HEK293 (cell line): ENCODE measurements at regions not wholly inside any gene's neighbourhood (a gene's known extent, or its start where the extent isn't known, plus 50 kb on each side); places are given as distances from the start of the nearest gene placed in this dataset.

Experiments
- CTCF ChIA-PET: fragments of 350-600 bp; formaldehyde crosslinking; extraction: SDS; loops from one replicate; lab custom pipeline; 2021; ENCODE audit warnings: antibody characterized with exemption; lab: Yijun Ruan, JAX
- POLR2A ChIA-PET: fragments of 300-600 bp; formaldehyde crosslinking; extraction: SDS; loops from one replicate; lab custom pipeline; 2020; ENCODE audit warnings: antibody characterized with exemption, inconsistent platforms; lab: Yijun Ruan, JAX
- H3K27ac ChIP-seq: fragments of 200-500 bp; sonication (Bioruptor generic); 2 replicates; pipeline ENCODE4 v1.5.1; 2014; ENCODE audit warnings: low read depth, low read length, control low read depth, inconsistent platforms; ENCODE audit errors: extremely low read depth
- H3K36me3 ChIP-seq, 2 experiments: fragments of 200-500 bp in 1 of 2; sonication (Bioruptor generic) in 1 of 2; 1 replicate in 1 of 2; 2 replicates in 1 of 2; pipeline ENCODE4 v1.5.1; 2014 to 2017; ENCODE audit warnings: inconsistent platforms in 2 of 2, low read length in 2 of 2; ENCODE audit not compliant: control insufficient read depth in 2 of 2, insufficient read depth in 1 of 2
- H3K4me1 ChIP-seq: fragments of 200-500 bp; sonication (Bioruptor generic); 2 replicates; pipeline ENCODE4 v1.5.1; 2014; ENCODE audit warnings: mild to moderate bottlenecking, low read length, inconsistent platforms; ENCODE audit not compliant: control insufficient read depth, insufficient read depth
- H3K4me3 ChIP-seq: 2 replicates; pipeline ENCODE4 v1.5.1; 2011; ENCODE audit warnings: low read depth, mild to moderate bottlenecking, control low read depth, low read length, moderate library complexity
- H3K9me3 ChIP-seq: fragments of 200-500 bp; sonication (Bioruptor generic); 2 replicates; pipeline ENCODE4 v1.5.1; 2014; ENCODE audit warnings: low read depth, low read length, inconsistent platforms; ENCODE audit not compliant: control insufficient read depth, insufficient read depth
- BCL11A ChIP-seq: fragments of 450-650 bp; formaldehyde crosslinking; IDR thresholded peaks from 2 replicates; pipeline ENCODE4 v1.5.1; 2016; ENCODE audit warnings: low read depth, missing biosample characterization, missing genetic modification characterization
- CTCF ChIP-seq: fragments of 450-650 bp; formaldehyde crosslinking; IDR thresholded peaks from 2 replicates; pipeline ENCODE4 v1.5.1; 2016; ENCODE audit warnings: missing biosample characterization, missing genetic modification characterization
- HOXC10 ChIP-seq: sonication (generic); formaldehyde crosslinking; IDR thresholded peaks from 2 replicates; pipeline ENCODE4 v1.8.1; 2023; ENCODE audit warnings: mild to moderate bottlenecking, missing genetic modification reagents
- KLF9 ChIP-seq: fragments of 450-650 bp; formaldehyde crosslinking; IDR thresholded peaks from 2 replicates; pipeline ENCODE4 v1.5.1; 2016; ENCODE audit warnings: missing biosample characterization, missing genetic modification characterization, low read depth
- SCRT1 ChIP-seq: fragments of 450-650 bp; formaldehyde crosslinking; IDR thresholded peaks from 2 replicates; pipeline ENCODE4 v1.5.1; 2016; ENCODE audit warnings: missing biosample characterization, missing genetic modification characterization, borderline replicate concordance
- ZNF148 ChIP-seq: fragments of 450-650 bp; formaldehyde crosslinking; IDR thresholded peaks from 2 replicates; pipeline ENCODE4 v1.5.0; 2017; ENCODE audit warnings: missing biosample characterization, missing genetic modification characterization, borderline replicate concordance
- ZNF214 ChIP-seq: fragments of 450-650 bp; formaldehyde crosslinking; IDR thresholded peaks from 2 replicates; pipeline ENCODE4 v1.5.1; 2017; ENCODE audit warnings: missing biosample characterization, mild to moderate bottlenecking, missing genetic modification characterization, borderline replicate concordance
- ZNF26 ChIP-seq: fragments of 450-650 bp; formaldehyde crosslinking; IDR thresholded peaks from 2 replicates; pipeline ENCODE4 v1.5.1; 2016; ENCODE audit warnings: missing biosample characterization, missing genetic modification characterization
- ZNF280C ChIP-seq: fragments of 450-650 bp; formaldehyde crosslinking; IDR thresholded peaks from 2 replicates; pipeline ENCODE4 v1.5.1; 2016; ENCODE audit warnings: missing biosample characterization, missing genetic modification characterization
- ZNF37A ChIP-seq: fragments of 450-650 bp; IDR thresholded peaks from 2 replicates; pipeline ENCODE4 v1.5.1; 2018; ENCODE audit warnings: missing biosample characterization, missing genetic modification characterization
- ZNF423 ChIP-seq: fragments of 450-650 bp; formaldehyde crosslinking; IDR thresholded peaks from 2 replicates; pipeline ENCODE4 v1.5.1; 2016; ENCODE audit warnings: missing biosample characterization, missing genetic modification characterization
- ZNF488 ChIP-seq: fragments of 450-650 bp; formaldehyde crosslinking; IDR thresholded peaks from 2 replicates; pipeline ENCODE4 v1.5.1; 2016; ENCODE audit warnings: missing biosample characterization, missing genetic modification characterization
- ZNF518A ChIP-seq: fragments of 450-650 bp; formaldehyde crosslinking; conservative IDR thresholded peaks from 2 replicates; pipeline ENCODE4 v1.5.1; 2016; ENCODE audit warnings: low read depth, missing biosample characterization, missing genetic modification characterization
- ZNF544 ChIP-seq: fragments of 450-650 bp; formaldehyde crosslinking; IDR thresholded peaks from 2 replicates; pipeline ENCODE4 v1.5.0; 2017; ENCODE audit warnings: missing biosample characterization, missing genetic modification characterization
- ZNF561 ChIP-seq: fragments of 450-650 bp; IDR thresholded peaks from 2 replicates; pipeline ENCODE4 v1.5.1; 2018; ENCODE audit warnings: missing biosample characterization, missing genetic modification characterization, borderline replicate concordance
- ZNF600 ChIP-seq: fragments of 450-650 bp; formaldehyde crosslinking; IDR thresholded peaks from 2 replicates; pipeline ENCODE4 v1.5.1; 2016; ENCODE audit warnings: missing biosample characterization, missing genetic modification characterization
- ZNF610 ChIP-seq: fragments of 450-650 bp; formaldehyde crosslinking; IDR thresholded peaks from 2 replicates; pipeline ENCODE4 v1.5.1; 2016; ENCODE audit warnings: missing biosample characterization, missing genetic modification characterization, borderline replicate concordance

- Histone ChIP-seq H3K4me1 (no peaks in the 10 kb centered on the region), H3K36me3 (no peaks in the 10 kb centered on the region), H3K4me3 (no peak overlapping the region)
- no peak for TF ChIP-seq ZNF600
- no peak for TF ChIP-seq ZNF610 (tag by site-specific recombination)
- TF ChIP-seq ZNF26, result no peak
- TF ChIP-seq ZNF544, result no peak
- TF ChIP-seq ZNF148 (tag by site-specific recombination), result no peak
- no peak for TF ChIP-seq BCL11A
- TF ChIP-seq ZNF518A, result no peak
- TF ChIP-seq ZNF488 (tag by site-specific recombination), result no peak
- TF ChIP-seq, all 188 proteins: peak for 0
- no peaks in the 10 kb centered on the region for H3K9me3 ChIP-seq
- ChIA-PET POLR2A (no interaction called here), CTCF (no interaction called here)
- H3K27ac ChIP-seq, result no peak overlapping the region
These were observed 181.5 kb downstream of the EN1 start for GRCh38 chr2:118665784-118666529.

- H3K4me3 ChIP-seq, result no peak overlapping the region
- H3K4me1 ChIP-seq, result no peaks in the 10 kb centered on the region
- no peaks in the 10 kb centered on the region for H3K36me3 ChIP-seq
- ChIA-PET POLR2A (no interaction called here), CTCF (no interaction called here)
- no peak overlapping the region for H3K27ac ChIP-seq
- no peaks in the 10 kb centered on the region for H3K9me3 ChIP-seq
- TF ChIP-seq ZNF37A (tag by site-specific recombination), result no peak
- TF ChIP-seq KLF9, result no peak
- TF ChIP-seq CTCF, result no peak
- TF ChIP-seq HOXC10 (CRISPR knock-in tag), result no peak
- TF ChIP-seq ZNF148 (tag by site-specific recombination), result no peak
- no peak for TF ChIP-seq ZNF423 (tag by site-specific recombination)
- TF ChIP-seq ZNF561 (tag by site-specific recombination), result no peak
- no peak for TF ChIP-seq ZNF214 (tag by site-specific recombination)
- no peak for TF ChIP-seq SCRT1 (tag by site-specific recombination)
- TF ChIP-seq ZNF280C, result no peak
These were observed 186.3 kb downstream of the EN1 start for GRCh38 chr2:118661179-118661578.
